GM21619 (cell line): ENCODE measurements at regions not wholly inside any gene's neighbourhood (a gene's known extent, or its start where the extent isn't known, plus 50 kb on each side); places are given as distances from the start of the nearest gene placed in this dataset.

ENCODE experiments used
- ATAC-seq: cut with Tn5 transposase; IDR thresholded peaks from one replicate; pipeline ENCODE4 v1.9.1; 2021; ENCODE audit not compliant: unreplicated experiment

- no peak for ATAC-seq
Measured at GRCh38 chr20:50455656-50456451, 54.3 kb upstream of the PTPN1 start.

- ATAC-seq = no peak
Measured at GRCh38 chr20:50456452-50457324, 53.5 kb upstream of the PTPN1 start.

GRCh38 chr20:50459124-50459918 is 50.9 kb upstream of the PTPN1 start:
- no peak for ATAC-seq

GRCh38 chr20:50460115-50460607 is 50.0 kb upstream of the PTPN1 start:
- no peak for ATAC-seq
